ENCODE measurements at regions not wholly inside any gene's neighbourhood (a gene's known extent, or its start where the extent isn't known, plus 50 kb on each side); places are given as distances from the start of the nearest gene placed in this dataset.
"Not testable (repeated sequence)": the region's sequence is repeated elsewhere in the genome, so short reads cannot be mapped to it uniquely, and the experiment has no call there.

- DNase-seq (ENCODE audit: low spot score) = no peak
These were observed 1460.0 kb upstream of the CDH8 start for GRCh38 chr16:63496282-63496681.

GRCh38 chr16:63488955-63489354 is 1452.7 kb upstream of the CDH8 start:
- DNase-seq (ENCODE audit: low spot score) = no peak

DNA sequence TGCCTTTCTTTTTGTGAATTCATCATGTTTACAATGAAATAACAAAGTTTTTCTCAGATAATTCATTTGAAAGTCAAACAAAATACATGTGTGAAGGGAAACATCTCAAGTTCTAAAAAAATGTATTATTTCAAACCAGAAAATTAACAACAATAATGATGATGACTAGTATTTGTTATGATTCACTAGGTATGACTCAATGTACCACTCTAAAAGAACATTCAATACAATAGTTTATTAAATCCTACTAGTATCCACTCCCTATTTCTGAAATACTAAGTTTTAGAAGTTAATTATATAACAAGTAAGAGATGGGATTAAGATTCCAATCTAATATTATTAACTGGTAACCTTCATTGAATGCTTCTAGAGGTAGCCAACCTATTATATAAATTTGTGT is 1444.8 kb upstream of the CDH8 start:
- DNase-seq (ENCODE audit: low spot score) = no peak

DNA sequence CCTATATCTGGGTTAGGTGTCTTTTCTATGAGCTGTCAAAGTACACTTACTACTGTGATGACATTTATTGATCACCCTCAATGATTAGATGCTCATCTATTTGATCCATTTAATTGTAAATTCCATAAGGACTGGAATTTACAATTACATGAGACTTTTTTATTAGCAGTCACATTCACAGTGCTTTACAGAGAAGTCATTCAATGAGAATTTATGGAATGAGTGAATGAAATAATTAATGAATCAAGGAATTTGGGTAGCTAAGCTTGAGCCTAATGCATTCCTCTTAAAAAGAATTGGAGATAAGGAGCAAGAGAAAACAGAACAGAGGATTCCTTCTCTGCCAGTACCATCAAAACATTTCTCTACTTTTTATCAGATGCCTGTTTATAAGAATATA is 1437.5 kb upstream of the CDH8 start:
- DNase-seq (ENCODE audit: low spot score) = no peak

GRCh38 chr16:63467513-63467912 is 1431.3 kb upstream of the CDH8 start:
- DNase-seq (ENCODE audit: low spot score) = no peak

DNA sequence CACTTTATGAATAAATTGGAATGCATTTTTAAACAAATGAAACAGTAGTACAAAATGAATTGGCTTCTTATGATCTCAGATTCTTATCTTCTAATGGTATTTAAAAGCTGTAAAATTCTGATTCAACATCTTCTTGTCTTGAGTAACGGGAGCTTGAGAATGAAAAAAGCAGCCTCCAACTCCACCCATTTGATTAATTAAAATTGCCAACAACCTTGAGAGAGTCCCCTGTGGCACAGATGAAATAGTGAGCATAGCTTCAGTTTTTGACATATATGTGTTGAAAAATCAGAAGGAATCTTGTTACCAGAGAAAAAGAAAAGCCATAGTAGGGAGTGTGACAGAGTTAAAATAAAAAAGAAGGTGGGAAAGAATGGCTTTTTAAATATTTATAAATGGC is 1426.1 kb upstream of the CDH8 start:
- DNase-seq (ENCODE audit: low spot score) = no peak

DNA sequence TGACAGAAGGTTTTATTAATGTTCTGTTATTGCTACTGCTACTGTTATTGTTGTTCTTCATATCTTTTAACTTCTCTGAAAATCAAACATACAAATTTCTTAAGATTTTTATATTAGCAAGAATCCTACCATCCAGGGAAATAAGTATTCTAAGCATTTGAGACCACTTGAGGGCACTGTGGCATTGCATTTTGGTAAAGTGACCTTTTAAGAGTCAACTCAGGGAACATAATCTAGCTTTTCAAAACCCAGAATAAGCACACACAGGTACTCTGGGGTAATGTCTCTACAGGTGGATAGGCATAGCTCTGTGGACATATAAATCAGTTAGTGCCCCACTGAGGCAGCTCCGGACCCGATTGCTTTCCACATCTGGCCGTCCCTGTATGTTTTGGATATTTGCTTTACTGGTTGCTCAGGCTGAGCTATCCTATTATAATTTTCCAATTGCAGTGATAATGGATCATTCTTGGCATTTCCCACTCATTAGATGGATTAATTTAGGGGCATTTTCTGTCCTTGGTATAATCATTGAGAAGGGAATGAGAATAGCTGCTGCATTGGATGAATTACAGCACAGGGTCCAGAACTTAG is 1425.1 kb upstream of the CDH8 start:
- DNase-seq (ENCODE audit: low spot score) = no peak

DNA sequence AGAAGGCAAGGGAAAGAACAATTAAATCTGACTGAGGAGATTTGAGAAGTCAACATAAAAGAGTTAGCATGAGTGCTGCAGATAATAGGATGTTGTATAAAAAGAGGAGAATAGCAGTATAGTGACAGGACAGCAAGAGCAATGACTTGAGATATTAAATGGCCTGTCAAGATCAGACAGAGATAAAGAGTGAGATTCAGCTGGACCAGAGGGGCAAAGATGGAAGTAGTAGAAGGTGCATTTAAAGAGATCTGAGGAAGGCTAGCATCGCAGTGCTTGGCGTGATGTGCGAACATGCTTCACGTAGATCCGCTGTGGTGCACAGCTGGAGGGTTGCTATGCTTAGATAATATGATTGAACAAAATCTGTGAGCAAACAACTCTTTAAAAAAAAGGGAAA is 1422.6 kb upstream of the CDH8 start:
- DNase-seq (ENCODE audit: low spot score) = no peak

DNA sequence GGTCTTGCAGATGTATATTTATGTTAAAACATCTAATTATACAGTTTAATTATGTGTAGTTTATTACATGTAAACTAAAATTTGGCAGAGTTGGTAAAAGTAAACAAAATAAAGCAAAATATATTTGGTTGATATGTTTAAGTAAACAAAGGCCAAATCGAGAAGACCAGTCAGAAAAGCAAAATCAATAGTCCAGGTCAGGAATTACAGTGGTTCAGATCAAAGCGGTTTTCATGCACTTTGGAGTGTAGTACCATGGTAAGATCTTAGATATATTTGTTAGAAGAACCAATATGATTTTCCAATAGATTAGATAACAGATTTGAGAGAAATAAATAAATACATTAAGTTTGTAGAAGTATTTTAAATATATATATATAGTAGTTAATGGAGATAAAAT is 1421.6 kb upstream of the CDH8 start:
- no peak for DNase-seq (ENCODE audit: low spot score)

DNA sequence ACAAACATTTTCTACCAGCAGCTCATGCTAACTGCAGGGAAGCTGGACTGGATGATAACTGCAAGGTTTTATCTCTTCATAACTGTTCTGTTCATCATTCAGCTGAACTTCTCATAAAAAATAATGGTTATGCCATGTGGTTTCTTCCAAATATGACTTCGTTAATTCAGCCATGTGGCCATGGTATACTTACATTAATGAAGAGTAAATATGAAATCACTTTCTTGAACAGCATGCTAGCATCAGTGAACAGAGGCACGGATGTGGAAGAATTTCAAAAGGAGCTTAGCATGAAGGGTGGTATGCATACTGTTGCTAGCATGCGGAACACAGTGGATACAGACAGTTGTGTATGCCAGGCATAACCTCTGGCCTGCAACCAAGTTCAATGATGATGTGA is 1417.0 kb upstream of the CDH8 start:
- no peak for DNase-seq (ENCODE audit: low spot score)

DNA sequence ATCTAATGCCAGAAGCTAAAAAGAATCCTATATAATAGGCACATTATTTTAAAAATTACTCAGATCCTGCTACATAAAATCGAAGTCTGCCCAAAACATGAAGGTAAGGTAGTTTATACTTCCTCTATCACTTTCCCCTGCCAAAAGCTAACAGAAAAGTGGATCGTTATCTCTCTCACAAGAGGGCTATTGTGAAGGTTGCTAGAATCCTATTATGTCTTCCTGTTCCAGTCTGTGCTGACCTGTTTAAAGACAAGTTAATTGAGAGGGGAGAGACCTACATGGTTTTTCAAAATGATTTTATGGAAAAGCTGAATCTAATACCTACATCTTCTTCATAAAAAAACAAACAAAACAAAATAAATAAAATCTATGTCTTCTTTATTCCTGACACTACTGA is 1410.9 kb upstream of the CDH8 start:
- DNase-seq (ENCODE audit: low spot score) = no peak

DNA sequence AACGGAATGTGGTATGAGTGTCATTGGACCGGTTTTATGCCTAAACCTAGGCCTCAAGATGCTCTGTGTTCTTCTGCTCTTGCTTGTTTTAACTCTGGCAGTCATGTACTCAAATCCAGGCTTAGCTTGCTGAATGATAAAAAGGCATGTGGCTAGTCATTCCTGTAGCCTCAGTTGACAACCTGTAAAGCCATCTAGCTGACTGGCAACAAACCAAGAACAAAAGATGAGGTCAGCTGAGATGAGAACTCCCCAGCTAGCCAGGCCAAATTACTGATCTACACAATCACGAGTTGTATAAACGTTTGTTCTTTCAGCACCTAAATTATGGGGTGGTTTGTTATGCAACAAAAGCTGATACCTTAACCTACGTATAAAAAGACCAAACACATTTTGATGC is 1406.0 kb upstream of the CDH8 start:
- DNase-seq (ENCODE audit: low spot score) = no peak

DNA sequence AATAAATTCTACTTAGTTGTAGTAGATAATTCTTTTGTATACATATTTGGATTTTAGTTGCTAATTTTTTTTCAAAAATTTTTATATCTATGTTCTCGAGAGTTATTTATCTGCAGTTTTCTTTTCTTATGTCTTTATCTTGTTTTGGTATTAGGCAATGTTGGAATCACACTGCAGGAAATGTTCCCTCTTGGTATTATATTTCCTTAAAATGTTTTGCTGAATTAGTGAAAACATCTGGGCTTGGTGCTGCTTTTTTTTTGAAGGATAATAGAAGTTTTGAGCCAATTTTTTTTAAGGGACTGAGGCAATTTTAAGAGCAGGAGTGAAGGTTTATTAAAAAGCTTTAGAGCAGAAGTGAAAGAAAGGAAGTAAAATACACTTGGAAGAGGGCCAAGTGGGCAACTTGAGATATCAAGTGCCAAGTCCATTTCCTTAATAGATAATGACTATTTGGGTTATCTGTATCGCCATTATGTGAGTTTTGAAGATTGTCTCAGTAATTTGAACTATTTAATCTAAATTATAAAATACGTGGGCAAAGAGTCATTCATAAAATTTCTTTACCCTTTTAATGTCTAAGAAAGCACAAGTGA is 1390.1 kb upstream of the CDH8 start:
- no peak for DNase-seq (ENCODE audit: low spot score)

DNA sequence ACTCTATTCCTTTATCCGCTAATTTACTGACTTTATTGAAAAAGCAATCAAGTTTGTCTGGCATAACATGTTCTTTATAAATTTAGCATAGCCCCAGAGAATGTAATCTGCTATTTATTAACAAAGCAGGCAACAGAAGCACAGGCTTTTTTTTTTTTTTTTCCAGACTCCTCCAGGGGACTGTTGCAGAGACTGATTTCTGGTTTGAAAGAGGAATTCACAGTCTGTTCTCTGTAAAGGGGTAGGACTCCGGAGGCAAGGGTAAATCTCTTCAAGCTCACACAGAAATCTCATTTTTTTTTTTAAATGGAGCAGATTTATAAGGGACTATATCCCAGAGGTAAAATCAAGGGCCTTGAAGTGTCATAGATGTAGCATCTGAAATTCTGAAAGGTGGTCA is 1386.5 kb upstream of the CDH8 start:
- DNase-seq (ENCODE audit: low spot score) = no peak

- no peak for DNase-seq (ENCODE audit: low spot score)
These were observed 1380.5 kb upstream of the CDH8 start for GRCh38 chr16:63416712-63417111.

DNA sequence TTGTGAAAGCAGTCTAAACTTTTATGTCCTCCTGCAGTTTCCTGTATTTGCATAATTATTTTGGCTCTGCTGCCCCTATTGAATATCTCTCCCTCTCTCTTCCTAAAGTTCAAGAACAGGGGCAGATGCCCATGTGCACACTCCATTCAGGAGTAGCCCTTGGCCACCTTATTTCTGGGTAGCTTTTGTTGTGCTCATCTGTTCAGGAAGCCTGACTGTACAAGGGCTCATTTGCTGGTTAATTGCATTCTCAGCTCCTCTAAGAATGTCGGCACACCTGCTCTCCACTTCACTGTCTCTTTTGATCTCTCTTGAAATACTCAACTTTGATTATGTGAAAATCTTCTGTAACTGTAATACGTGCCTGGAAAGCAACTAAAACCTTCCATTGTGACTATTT is 1378.8 kb upstream of the CDH8 start:
- no peak for DNase-seq (ENCODE audit: low spot score)

DNA sequence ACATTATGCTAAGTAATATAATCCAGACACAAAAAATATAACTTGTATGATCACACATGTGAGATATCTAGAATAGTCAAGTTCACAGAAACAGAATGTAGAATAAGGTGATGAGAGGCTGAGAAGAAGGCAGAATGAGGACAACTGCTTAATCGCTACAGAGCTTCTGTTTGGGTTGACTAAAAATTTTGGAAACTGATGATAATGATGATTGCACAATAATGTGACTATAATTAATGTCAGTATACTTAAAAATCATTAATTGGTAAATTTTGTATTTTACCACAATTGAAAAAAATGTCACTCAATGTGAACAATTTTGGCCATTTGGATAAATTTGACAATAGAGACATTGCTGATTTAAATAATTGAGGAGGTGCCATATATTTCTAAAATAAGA is 1374.4 kb upstream of the CDH8 start:
- DNase-seq (ENCODE audit: low spot score) = no peak

- DNase-seq (ENCODE audit: low spot score) = no peak
These were observed 1367.6 kb upstream of the CDH8 start for GRCh38 chr16:63403792-63404191.

DNA sequence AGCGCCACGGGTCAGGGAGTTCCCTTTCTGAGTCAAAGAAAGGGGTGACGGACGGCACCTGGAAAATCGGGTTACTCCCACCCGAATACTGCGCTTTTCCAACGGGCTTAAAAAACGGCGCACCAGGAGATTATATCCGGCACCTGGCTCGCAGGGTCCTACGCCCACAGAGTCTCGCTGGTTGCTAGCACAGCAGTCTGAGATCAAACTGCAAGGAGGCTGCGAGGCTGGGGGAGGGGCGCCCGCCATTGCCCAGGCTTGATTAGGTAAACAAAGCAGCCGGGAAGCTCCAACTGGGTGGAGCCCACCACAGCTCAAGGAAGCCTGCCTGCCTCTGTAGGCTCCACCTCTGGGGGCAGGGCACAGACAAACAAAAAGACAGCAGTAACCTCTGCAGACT is 1352.0 kb upstream of the CDH8 start:
- DNase-seq (ENCODE audit: low spot score) = not testable (repeated sequence)

- no peak for DNase-seq (ENCODE audit: low spot score)
These were observed 1349.6 kb upstream of the CDH8 start for GRCh38 chr16:63385714-63386432.

DNA sequence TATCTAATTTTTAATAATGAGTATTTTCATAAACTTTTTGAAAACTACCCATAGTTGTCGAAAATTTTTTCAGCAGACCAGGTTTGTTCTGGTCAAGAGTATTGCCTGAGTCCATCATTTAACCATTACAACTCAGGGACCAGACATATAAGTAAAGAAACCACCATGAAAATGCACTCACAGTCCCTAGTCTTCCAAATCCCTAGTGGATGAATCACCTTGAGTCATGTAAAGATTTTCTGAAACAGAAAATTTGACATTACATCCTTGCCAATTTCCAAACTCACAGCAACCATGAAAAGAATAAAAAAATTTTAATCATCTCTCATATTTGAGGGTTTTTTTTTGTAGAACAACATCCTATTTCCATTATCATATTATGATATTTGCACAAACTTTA is 1337.5 kb upstream of the CDH8 start:
- DNase-seq (ENCODE audit: low spot score) = no peak

DNA sequence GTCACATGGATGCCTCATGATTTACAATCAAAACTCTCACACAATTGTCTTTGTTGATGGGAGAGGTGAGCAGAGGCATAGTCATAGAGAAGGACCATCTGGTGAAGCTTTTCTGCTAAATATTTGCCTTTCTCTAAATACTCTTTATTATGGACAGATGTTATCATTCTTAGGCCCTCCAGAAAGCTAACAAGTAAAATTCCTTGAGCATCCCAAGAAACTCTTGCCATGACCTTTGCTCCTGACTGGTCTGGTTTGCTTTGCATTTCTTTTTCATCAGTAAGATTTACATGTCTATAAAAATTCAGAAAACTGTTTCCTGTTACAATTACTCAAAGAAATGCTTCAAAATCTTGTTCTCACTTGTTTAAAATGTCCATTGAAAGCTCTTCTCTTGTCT is 1336.6 kb upstream of the CDH8 start:
- DNase-seq (ENCODE audit: low spot score) = no peak

DNA sequence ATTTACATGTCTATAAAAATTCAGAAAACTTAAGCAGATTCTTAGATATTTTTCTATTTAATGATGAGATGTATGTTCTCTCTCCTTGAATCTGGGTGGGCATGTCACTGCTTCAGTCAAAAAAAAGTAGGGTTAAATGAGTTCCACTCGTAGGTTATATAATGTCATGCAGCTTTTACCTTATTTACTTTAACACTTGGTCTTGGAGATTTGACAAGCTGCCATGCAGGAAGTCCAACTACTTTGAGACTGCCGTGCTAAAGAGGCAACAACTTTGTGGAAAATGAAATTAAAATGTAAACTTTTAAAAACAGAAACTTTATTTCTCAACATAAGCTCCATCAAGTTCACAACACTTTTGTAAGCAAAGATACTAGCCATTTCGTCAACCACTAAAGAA is 1336.0 kb upstream of the CDH8 start:
- no peak for DNase-seq (ENCODE audit: low spot score)

Data from hematopoietic multipotent progenitor cell treated with erythropoietin and hydrocortisone succinate and interleukin-3 and kit ligand, for 17 days (in vitro differentiated cells).